Fibroblast of villous mesenchyme (primary cell): ENCODE measurements at regions not wholly inside any gene's neighbourhood (a gene's known extent, or its start where the extent isn't known, plus 50 kb on each side); places are given as distances from the start of the nearest gene placed in this dataset.

Source experiments
- DNase-seq: peaks from one replicate; pipeline ENCODE4 v3.0.0-alpha.2; 2010; ENCODE audit warnings: low read depth
- H3K4me3 ChIP-seq: 2 replicates; pipeline ENCODE4 v1.5.1; 2011; ENCODE audit warnings: low read depth, mild to moderate bottlenecking, low read length
- TF ChIP-seq, protein P1 (sequence below): IDR thresholded peaks from 2 replicates; pipeline ENCODE4 v1.5.1; 2012; ENCODE audit warnings: low read depth, mild to moderate bottlenecking, low read length; ENCODE audit not compliant: insufficient read depth

DNA sequence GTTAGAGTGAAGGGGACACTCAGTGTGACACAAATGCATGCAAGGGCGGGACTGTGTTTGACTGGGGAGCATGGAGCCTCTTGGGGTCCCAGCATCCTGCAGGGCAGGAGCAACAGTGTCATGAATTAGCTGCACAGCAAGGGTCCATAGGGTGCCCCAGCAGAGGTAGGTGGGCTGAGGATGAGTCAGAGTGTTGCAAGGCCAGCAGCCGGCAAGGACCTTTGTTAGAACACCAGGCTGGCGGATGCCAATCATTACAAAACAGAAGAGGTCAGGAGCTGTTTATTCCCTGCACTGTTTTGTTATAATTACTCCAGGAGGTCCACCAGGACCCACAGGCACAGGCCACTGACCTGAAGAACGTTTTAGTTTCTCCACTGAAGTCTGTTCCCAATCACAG lies 362.2 kb upstream of the DUSP10 start:
- no peak overlapping the region for H3K4me3 ChIP-seq
- no peak for DNase-seq
- TF ChIP-seq, protein P1, sequence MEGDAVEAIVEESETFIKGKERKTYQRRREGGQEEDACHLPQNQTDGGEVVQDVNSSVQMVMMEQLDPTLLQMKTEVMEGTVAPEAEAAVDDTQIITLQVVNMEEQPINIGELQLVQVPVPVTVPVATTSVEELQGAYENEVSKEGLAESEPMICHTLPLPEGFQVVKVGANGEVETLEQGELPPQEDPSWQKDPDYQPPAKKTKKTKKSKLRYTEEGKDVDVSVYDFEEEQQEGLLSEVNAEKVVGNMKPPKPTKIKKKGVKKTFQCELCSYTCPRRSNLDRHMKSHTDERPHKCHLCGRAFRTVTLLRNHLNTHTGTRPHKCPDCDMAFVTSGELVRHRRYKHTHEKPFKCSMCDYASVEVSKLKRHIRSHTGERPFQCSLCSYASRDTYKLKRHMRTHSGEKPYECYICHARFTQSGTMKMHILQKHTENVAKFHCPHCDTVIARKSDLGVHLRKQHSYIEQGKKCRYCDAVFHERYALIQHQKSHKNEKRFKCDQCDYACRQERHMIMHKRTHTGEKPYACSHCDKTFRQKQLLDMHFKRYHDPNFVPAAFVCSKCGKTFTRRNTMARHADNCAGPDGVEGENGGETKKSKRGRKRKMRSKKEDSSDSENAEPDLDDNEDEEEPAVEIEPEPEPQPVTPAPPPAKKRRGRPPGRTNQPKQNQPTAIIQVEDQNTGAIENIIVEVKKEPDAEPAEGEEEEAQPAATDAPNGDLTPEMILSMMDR = no peak

DNA sequence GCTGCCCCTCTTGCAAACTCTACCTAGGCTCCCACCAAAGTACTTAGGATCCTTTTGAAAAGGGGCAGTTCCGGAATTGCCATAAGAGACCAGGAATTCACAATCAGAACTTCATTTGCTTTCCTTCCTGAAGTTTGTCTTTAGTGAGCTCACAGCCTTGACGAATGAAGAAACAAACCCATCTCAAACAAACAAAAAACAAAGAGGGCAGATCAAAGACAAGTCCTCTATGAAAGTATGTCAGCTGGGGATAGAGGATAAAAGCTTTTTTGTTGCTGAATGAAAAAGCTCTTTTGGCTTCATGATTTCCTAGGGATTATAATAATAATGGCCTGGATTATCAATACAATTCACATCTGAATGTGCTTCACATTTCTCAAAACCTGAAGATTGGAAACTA lies 357.9 kb upstream of the DUSP10 start:
- H3K4me3 ChIP-seq = no peak overlapping the region
- no peak for DNase-seq
- TF ChIP-seq, protein P1 = no peak

DNA sequence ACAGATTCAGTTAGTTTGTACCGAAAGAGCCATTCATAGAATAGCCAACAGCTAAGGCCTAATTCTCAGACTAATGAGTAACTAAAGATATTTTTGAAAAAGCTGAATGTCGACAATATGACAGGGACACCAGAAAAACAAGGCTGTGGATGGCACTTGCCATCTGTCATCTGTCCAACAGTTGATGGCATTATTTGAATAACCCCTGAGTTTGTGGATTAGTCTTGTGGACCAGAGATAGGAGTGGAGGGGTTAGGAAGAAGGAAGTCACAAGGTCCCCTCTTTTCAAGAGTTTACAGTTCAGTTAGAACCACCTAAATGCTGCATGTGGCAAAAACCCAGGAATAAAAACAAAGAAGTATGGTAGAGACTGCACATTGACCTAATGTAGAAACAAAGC lies 356.5 kb upstream of the DUSP10 start:
- TF ChIP-seq, protein P1 = no peak
- no peak overlapping the region for H3K4me3 ChIP-seq
- no peak for DNase-seq

DNA sequence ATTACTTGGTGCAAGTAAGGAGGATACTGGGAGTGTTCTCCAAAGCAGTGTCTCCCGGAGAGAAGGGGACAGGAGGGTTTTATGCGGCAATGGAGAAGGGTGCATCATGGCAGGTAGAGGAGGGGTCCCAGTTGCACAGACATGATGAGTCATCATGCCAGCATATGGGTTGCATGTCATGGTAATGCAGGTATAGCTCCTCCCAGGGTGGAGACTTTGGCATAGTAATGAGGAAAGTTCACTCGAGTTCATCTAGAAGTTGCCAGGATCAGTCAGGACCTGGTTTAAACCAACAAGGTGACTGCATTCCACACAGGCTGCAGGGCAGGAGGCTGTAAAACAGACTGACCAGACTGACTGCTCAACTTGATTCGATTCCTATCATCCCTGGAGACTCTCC lies 355.7 kb upstream of the DUSP10 start:
- DNase-seq = no peak
- no peak overlapping the region for H3K4me3 ChIP-seq
- TF ChIP-seq, protein P1 = no peak

DNA sequence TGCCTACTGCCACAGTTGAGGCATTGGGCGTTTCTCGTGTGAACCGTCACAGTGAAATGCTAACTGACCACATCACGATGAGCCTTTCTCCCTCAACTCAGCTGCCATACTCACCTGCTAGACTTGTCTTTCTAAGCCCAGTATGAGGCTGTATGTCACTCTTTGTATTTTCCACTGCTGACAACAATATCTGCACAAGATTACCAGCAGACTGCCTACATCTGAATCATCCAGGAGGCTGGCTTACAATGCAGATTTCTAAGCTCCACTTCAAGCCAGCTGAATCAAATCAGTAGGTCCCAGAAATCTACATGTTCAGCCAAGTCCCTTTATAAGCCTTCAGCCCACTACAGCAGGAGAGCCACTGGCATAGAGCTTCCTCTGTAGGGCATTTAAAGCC lies 355.0 kb upstream of the DUSP10 start:
- DNase-seq = no peak
- no peak overlapping the region for H3K4me3 ChIP-seq
- TF ChIP-seq, protein P1 = no peak

DNA sequence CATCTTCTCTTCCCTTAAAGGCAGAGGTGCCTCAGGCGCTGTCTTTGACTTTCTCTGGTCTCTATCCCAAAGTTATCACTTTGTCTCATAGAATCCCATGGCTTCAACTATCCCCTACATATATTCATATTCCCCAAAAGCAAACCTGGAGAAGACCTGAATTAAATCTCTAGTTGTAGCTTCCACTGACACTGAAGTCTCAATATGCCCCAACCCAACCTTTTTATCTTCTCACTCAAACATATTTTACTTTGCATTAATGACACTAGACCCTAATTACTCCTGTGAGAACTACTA lies 354.5 kb upstream of the DUSP10 start:
- DNase-seq = no peak
- H3K4me3 ChIP-seq = no peak overlapping the region
- TF ChIP-seq, protein P1 = no peak

DNA sequence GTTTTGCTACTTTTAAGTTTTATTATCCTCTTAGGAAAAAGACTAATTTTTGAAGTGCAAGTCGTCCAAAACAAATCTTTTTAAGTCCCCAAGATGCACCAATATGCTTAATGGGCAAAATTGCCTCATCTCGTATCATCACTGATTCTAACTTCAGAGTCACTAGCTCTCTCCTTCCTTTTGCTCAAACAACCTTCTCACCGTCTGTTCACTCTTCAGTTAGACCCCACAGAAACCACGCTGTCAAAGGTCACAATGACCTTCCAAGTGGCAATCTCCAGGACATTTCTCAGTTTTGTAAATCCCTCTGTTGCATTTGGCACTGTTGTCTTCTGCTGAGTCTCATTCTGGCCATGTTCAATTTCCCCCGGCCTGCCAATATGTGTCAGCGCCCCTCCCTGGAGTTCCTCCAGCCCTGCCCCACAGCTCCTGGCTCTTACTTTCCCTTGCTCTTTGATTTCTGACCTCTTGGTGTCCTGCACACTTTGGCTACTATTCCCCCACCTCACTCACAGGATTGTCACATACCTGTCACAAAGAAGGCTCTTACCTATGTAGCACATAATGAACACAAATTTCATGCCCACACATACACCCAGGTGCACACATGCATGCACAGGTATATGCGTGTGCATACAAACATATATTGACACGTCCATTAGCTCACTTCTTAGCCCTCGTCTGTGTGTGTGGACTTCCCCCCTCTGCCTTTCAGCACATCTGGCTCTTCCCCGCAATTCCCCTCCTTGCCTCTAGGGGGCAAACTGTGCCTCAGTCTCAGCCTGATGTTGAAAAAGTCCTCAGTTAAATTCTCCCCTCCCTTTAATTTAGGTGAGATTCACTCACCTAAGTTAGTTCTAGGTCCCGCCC lies 354.0 kb upstream of the DUSP10 start:
- TF ChIP-seq, protein P1 = peak; percentile 78
- no peak for DNase-seq
- H3K4me3 ChIP-seq = no peak overlapping the region
